T-helper 22 cell (primary cell): ENCODE measurements at regions not wholly inside any gene's neighbourhood (a gene's known extent, or its start where the extent isn't known, plus 50 kb on each side); places are given as distances from the start of the nearest gene placed in this dataset.

Experiments used
- DNase-seq: peaks from one replicate; pipeline ENCODE4 v3.0.0-alpha.2; 2020; ENCODE audit warnings: low read depth

GRCh38 chr13:103200118-103200885, 134.1 kb upstream of the SLC10A2 start:
- no peak for DNase-seq

- DNase-seq = no peak
Measured at GRCh38 chr13:103199380-103200088, 133.3 kb upstream of the SLC10A2 start.

GRCh38 chr13:103196356-103196755, 130.1 kb upstream of the SLC10A2 start:
- no peak for DNase-seq

- no peak for DNase-seq
Measured at GRCh38 chr13:103195762-103196161, 129.5 kb upstream of the SLC10A2 start.

DNA sequence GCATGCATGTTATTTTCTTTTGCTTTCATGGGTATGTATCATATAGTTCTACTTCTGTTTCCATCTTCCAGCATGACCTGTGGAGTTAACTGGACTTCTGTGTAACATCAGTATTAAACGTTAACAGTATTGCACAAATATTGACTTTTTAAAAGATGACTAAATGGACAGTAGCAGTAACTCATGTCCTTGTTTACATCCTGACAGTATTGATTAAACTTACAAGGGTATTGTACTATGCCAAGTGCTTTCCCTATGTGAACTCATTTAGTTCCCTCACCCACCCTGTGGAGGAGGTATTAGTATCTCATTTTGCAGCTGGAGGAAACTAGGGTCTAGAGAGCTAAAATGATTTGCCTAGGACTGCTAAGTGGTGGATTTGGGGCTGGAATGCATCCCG, 128.7 kb upstream of the SLC10A2 start:
- no peak for DNase-seq

DNA sequence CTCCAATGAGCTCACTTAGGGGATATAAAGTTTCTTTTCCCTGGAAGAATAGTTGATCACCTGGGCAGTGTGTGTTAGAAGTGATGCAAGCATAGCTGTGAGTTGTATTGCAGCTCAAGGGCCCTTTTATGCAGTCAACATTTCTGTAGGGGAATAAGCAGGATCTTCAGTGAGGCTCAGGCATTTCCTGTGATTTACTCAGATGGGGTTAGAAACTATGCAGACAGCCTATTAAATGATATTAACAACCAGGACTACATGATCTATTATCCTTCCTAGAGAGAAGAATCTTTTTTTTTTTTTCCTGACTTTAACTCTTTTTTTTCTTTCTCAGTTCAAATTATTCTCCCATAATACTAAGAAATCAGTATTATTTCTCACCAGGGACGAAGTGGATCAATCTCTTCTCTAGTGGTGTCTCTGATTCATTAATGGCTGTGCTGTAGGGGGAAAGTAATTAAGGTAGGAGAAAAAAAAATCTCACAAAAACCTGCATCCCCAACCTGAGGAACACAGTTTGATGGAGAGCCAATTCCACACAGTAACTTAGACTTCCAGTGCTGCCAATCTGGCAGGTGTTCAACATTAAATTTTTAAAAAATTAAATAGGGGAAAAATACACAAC, 126.4 kb upstream of the SLC10A2 start:
- no peak for DNase-seq

DNA sequence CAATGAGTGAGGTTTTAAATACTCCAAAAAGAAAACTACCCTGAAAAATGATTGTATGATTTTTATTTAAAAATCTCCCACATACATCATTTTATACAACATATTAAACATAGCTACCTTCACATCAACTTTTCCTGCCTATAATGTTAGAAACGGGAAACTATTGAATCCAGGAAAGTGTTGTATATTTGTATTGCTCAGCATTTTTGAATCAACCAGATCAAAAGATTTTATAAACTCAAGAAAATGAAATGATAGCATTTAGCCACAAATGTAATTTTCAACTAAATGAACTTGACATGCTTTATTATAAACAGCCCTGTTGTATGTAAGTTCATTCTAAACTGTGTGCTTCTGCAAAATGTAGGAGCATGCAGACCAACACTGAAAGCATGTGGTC, 124.6 kb upstream of the SLC10A2 start:
- no peak for DNase-seq

GRCh38 chr13:103188713-103189326, 122.6 kb upstream of the SLC10A2 start:
- no peak for DNase-seq

DNA sequence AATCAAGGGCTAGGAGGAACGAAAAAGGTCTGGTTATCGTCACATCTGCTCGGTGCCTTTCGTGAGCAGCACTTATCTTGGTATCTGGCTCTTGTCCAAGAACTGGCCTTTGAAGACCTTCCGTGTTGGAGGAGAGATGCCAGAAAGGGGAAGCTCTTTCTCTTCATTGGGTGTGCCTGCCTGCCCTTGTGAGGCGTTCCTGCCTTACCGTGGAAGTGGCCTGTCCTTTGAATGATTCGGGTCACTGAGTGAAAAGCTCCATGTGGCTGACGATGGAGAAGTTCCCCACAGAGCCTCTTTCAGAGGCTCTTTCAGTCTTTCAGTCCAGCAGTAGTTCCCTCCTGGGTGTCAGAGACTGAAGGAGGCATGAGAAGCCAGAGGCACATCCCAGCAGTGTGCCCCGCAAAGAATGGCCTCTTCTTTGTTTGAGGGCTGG, 121.5 kb upstream of the SLC10A2 start:
- no peak for DNase-seq

GRCh38 chr13:103184413-103184812, 118.2 kb upstream of the SLC10A2 start:
- DNase-seq = no peak

GRCh38 chr13:103178986-103179943, 113.0 kb upstream of the SLC10A2 start:
- no peak for DNase-seq

GRCh38 chr13:103174966-103175365, 108.7 kb upstream of the SLC10A2 start:
- DNase-seq = no peak

- DNase-seq = no peak
Measured at GRCh38 chr13:103168901-103169508, 102.8 kb upstream of the SLC10A2 start.

GRCh38 chr13:103164251-103164650, 98.0 kb upstream of the SLC10A2 start:
- DNase-seq = no peak

DNA sequence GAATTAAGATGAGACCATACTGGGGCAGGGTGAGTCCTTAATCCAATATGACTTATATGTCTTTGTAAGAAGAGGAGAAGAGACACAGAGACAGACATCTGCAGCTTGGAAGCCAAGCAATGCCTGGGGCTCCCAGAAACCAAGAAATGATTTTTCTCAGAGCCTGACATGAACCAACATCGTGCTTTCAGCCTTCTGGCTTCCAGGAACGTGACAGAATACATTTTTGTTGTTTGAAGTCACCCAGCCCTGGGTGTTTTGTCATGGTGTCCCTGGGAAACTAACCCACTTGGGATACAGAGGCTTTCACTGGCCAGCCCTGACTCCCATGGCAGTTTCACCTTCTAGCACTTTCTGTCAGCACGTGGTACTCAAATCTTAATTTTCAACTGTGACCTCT, 95.3 kb upstream of the SLC10A2 start:
- no peak for DNase-seq

GRCh38 chr13:103157434-103158145, 91.4 kb upstream of the SLC10A2 start:
- DNase-seq = no peak

GRCh38 chr13:103157016-103157415, 90.8 kb upstream of the SLC10A2 start:
- DNase-seq = no peak

- no peak for DNase-seq
Measured at GRCh38 chr13:103156346-103156998, 90.3 kb upstream of the SLC10A2 start.

GRCh38 chr13:103153466-103153865, 87.2 kb upstream of the SLC10A2 start:
- DNase-seq = no peak

DNA sequence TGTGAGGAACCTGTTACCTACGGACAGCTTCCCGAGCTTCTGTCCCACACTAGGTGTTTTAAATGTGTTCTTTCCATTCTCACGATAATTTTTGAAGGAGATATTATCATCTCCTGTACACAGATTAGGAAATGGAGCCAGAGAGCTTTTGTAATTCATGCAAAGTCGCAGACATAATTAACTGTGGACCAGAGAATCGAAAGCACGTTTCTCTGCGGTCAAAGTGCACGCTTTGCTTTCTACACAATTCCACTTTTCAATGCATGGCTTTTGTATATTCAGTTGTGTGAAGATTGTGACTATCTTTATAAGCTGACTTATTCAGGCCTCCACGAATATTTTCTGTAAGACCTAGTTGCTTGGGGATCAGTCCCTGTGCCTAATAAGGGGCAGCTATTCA, 81.7 kb upstream of the SLC10A2 start:
- DNase-seq = no peak
